ENCODE measurements at regions not wholly inside any gene's neighbourhood (a gene's known extent, or its start where the extent isn't known, plus 50 kb on each side); places are given as distances from the start of the nearest gene placed in this dataset.

DNA sequence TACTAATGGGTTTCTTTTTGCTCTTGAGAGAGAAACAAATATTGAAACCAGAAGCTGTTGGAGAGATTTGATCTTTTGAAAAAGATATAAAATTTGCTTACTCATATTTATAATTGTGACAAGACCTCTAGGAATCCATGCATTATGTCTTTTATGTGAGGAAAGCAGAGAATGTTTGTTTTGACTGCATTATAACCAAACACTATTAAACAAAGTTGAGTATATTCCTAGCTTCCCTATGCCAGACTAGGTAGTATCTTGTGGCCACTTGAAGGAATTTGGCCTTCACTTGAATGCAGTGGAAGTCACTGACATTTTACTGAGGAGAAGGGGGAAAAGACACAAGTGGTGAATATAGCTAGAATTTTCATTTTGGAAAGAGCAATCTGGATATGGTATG, 521.8 kb upstream of the ZEB2 start:
- no peak for TF ChIP-seq POLR2A (IDR thresholded peaks at IDR 0.05)
- TF ChIP-seq, protein P1, sequence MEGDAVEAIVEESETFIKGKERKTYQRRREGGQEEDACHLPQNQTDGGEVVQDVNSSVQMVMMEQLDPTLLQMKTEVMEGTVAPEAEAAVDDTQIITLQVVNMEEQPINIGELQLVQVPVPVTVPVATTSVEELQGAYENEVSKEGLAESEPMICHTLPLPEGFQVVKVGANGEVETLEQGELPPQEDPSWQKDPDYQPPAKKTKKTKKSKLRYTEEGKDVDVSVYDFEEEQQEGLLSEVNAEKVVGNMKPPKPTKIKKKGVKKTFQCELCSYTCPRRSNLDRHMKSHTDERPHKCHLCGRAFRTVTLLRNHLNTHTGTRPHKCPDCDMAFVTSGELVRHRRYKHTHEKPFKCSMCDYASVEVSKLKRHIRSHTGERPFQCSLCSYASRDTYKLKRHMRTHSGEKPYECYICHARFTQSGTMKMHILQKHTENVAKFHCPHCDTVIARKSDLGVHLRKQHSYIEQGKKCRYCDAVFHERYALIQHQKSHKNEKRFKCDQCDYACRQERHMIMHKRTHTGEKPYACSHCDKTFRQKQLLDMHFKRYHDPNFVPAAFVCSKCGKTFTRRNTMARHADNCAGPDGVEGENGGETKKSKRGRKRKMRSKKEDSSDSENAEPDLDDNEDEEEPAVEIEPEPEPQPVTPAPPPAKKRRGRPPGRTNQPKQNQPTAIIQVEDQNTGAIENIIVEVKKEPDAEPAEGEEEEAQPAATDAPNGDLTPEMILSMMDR (IDR thresholded peaks at IDR 0.05), result no peak

Data from uterus (tissue), 2 donors.